ENCODE measurements at regions not wholly inside any gene's neighbourhood (a gene's known extent, or its start where the extent isn't known, plus 50 kb on each side); places are given as distances from the start of the nearest gene placed in this dataset.

- DNase-seq (ENCODE audit: low read depth, low spot score), result no peak
- in situ Hi-C loops (cut with HindIII; ENCODE audit: low sequenced_read_pairs), result no loop called here
- no peak overlapping the region for H3K4me3 ChIP-seq (ENCODE audit: low read depth, low read length)
- TF ChIP-seq, protein P1, sequence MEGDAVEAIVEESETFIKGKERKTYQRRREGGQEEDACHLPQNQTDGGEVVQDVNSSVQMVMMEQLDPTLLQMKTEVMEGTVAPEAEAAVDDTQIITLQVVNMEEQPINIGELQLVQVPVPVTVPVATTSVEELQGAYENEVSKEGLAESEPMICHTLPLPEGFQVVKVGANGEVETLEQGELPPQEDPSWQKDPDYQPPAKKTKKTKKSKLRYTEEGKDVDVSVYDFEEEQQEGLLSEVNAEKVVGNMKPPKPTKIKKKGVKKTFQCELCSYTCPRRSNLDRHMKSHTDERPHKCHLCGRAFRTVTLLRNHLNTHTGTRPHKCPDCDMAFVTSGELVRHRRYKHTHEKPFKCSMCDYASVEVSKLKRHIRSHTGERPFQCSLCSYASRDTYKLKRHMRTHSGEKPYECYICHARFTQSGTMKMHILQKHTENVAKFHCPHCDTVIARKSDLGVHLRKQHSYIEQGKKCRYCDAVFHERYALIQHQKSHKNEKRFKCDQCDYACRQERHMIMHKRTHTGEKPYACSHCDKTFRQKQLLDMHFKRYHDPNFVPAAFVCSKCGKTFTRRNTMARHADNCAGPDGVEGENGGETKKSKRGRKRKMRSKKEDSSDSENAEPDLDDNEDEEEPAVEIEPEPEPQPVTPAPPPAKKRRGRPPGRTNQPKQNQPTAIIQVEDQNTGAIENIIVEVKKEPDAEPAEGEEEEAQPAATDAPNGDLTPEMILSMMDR (IDR thresholded peaks at IDR 0.05; ENCODE audit: low read depth, low read length), result no peak
These were observed 110.9 kb downstream of the FOXD1 start for GRCh38 chr5:73337586-73338255.

DNA sequence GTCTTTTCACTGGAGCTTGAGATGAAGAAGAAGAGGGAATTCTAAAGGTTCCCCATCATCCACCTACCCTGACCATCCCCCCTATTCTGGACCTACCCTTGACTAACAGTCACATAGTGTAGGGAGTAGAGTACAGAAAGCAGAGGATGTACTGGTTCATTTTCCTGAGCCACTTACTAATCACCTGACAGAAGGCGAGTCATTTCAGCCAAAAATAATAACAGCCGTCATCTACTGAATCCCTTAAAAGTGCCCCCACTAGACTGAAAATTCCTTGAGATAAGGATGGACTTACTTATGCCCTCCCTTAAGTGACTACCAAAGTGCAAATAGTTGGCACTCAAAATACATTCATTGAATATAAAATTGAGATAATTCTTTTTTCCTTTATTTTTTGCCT lies 112.2 kb downstream of the FOXD1 start:
- in situ Hi-C loops (cut with HindIII; ENCODE audit: low sequenced_read_pairs), result no loop called here

GRCh38 chr5:73333944-73334703 lies 114.5 kb downstream of the FOXD1 start:
- no peak for DNase-seq (ENCODE audit: low read depth, low spot score)
- in situ Hi-C loops (cut with HindIII; ENCODE audit: low sequenced_read_pairs), result no loop called here
- TF ChIP-seq, protein P1 (IDR thresholded peaks at IDR 0.05; ENCODE audit: low read depth, low read length), result no peak
- H3K4me3 ChIP-seq (ENCODE audit: low read depth, low read length), result no peak overlapping the region

More for the DNA sequence above, 112.2 kb downstream of the FOXD1 start:
- TF ChIP-seq, protein P1 (IDR thresholded peaks at IDR 0.05; ENCODE audit: low read depth, low read length), result no peak
- DNase-seq (ENCODE audit: low read depth, low spot score), result no peak
- no peak overlapping the region for H3K4me3 ChIP-seq (ENCODE audit: low read depth, low read length)

- DNase-seq (ENCODE audit: low read depth, low spot score), result no peak
- H3K4me3 ChIP-seq (ENCODE audit: low read depth, low read length), result no peak overlapping the region
- TF ChIP-seq, protein P1 (IDR thresholded peaks at IDR 0.05; ENCODE audit: low read depth, low read length), result no peak
- in situ Hi-C loops (cut with HindIII; ENCODE audit: low sequenced_read_pairs), result no loop called here
These were observed 118.0 kb downstream of the FOXD1 start for GRCh38 chr5:73330613-73331012.

- TF ChIP-seq, protein P1 (IDR thresholded peaks at IDR 0.05; ENCODE audit: low read depth, low read length), result no peak
- H3K4me3 ChIP-seq (ENCODE audit: low read depth, low read length), result no peak overlapping the region
- no peak for DNase-seq (ENCODE audit: low read depth, low spot score)
- in situ Hi-C loops (cut with HindIII; ENCODE audit: low sequenced_read_pairs), result no loop called here
These were observed 119.9 kb downstream of the FOXD1 start for GRCh38 chr5:73328640-73329039.

- TF ChIP-seq, protein P1 (IDR thresholded peaks at IDR 0.05; ENCODE audit: low read depth, low read length), result no peak
- DNase-seq (ENCODE audit: low read depth, low spot score), result peak; percentile 48
- in situ Hi-C loops (cut with HindIII; ENCODE audit: low sequenced_read_pairs), result no loop called here
- no peak overlapping the region for H3K4me3 ChIP-seq (ENCODE audit: low read depth, low read length)
These were observed 120.6 kb downstream of the FOXD1 start for GRCh38 chr5:73327908-73328455.
